AG08396 (cell line): ENCODE measurements at regions not wholly inside any gene's neighbourhood (a gene's known extent, or its start where the extent isn't known, plus 50 kb on each side); places are given as distances from the start of the nearest gene placed in this dataset.

Source experiments
- DNase-seq: peaks from one replicate; pipeline ENCODE4 v3.0.0; 2012; ENCODE audit warnings: low spot score, mixed read lengths

DNA sequence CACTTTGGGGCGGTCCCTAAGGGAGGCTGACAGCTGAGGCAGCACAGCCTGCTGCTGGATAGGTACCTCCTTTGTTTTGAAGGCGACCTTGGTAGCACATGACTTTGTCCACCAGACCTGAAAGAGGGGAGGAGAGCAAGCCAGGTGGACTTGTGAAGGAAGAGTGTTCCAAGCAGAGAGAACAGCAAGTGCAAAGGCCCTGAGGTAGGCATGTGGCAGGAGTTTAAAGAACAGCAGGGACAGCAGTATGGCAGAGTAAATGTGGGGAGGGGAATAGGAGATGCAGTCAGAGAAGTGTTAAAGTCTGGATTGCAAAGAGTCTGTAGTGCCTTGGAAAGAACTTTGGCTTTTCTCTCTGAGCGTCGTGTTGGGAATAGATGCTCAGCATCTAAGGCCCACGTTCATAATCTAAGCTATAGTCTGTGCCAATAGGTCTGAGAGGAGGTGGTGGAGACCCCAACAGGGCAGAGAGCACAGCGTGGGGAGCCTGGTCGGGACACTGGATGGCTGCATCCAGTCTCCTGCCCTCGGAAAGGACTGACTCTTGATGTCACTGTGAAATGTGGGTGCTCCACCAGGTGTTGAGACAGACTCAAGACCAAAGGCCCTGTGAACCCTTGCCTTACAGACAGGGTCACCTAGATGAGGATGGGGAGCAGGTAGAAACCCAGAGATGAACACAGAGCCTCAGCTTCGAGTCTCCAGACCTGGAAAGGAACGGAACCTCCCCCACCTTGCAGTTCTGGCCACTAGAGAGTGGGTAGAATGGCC is 242.1 kb upstream of the PWP1 start:
- no peak for DNase-seq

DNA sequence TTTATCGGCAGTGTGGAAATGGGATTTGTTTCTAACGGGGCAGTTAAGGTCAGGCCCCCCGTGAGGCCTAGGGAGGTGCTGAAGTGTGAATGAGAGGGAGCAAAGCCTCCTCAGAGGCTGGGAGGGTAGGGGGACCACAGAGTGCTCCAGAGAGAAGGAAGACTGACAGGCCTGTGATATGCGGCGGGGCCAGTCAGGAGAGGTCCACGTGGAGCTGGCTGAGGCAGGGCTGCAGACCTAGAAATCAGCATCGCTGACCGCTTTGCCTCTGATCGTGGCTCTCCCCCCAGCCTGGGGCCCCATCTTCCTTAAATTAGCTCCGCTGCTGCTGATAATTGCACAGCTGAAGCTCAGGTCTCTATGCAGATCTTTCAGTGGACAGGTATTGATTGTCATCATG is 240.8 kb upstream of the PWP1 start:
- DNase-seq: no peak

DNA sequence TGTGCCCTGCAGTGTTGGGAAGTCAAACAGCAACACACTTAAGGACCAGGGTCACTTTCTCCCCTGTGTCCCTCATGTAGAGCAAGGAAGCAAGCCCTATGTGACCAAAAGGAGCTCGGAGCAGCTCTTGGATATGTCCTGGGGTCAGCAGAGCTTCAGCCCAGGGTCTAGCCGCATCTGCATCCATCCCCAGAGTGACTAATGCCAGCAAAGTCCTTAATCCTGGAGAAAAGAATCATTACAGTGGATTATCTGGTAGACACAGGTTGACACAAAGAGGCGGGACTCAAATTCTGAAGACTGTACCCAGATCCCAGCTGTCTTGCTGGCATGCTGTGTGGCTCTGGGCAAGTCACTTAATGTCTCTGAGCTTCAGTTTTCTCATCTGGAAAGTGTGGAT is 239.1 kb upstream of the PWP1 start:
- no peak for DNase-seq

DNA sequence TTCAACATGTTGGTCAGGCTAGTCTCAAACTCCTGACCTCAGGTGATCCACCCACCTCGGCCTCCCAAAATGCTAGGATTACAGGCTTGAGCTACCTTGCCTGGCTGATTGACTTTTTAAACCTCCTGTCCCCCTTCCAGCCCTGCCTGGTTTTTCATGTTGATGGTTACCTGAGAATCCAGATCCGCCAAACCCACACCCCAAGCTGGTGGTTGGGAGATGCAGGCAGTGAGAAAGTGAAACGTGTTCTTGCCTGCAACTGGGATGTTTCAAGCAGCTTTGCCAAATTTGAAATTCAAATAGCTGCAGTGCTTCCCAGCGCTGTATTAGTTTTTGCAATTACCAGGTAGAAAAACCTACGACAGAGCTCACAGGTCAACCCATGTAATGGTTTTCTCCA is 238.3 kb upstream of the PWP1 start:
- no peak for DNase-seq

DNA sequence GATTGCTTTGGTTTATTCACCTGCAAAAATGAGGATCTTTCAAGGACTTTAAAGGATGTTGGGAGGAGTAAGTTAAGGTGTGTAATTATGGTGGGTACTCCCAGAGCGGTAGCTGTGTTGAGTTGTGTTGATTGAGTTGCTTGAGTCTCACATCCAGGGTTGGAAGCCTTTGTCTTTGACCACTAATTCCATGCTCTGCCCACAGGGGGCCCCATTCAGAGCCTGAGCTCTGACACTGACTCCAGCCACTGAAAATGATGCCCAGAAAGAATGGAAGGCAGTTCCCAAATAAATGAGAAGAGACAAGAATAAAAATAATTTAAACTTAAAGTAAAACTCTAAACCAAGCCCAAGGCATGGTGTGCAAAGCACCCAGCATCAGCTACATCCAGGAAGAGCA is 237.4 kb upstream of the PWP1 start:
- no peak for DNase-seq

DNA sequence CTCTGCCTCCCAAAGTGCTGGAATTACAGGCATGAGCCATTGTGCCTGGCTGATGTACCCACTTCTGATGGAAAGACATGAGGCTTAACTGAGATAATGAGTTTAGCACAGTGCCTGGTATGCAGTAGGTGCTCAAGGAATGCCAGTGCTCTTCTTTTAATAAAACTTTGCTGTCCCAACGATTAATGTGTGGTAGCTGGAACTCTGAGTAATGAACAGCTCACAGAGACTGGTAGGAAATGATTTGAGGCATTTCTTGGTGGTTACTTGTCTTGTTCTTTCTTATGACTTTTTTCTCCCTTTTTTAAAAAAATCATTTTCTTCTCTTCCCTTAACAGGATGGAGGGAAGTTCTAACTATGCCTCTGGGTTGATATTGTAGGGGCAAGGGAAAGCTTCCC is 235.7 kb upstream of the PWP1 start:
- peak; percentile 25 for DNase-seq

DNA sequence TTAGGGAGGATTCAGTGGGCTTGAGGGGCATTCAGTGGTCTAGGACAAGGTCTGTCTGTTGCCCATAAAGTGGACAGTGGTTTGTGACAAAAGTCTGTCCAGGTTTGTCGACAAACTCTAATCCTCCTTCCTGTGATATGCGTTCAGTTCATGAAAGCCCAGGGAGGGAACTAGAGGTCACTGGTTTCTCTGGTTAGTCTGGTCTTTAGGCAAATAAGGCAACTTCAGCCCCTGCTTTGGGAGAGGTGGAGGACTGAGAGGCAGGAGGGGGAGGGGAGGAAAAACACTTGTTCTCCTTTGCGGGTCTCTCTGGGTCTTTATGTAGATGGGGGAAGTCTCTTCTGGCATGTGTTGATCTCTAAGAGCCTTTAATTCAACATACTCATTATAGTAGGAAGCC is 235.1 kb upstream of the PWP1 start:
- DNase-seq: no peak

DNA sequence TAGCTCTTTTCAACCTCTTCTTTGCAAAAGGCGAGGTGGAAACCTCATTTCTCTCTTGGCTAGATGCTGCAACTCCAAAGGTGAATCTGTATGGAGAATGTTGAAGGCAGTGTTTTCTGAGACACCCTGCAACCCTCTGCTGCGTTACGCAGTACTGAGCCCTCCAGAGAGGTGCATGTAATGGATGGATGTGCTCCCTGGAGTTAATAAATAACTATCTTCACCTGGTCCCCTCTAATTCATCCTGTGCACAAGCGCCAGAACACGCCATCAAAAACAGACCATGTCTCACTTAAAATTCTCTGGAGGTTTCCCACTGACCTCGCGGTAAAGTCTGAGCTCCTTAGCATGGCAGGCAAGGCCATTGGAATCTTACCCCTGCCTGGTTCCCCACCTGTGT is 234.4 kb upstream of the PWP1 start:
- DNase-seq: no peak

DNA sequence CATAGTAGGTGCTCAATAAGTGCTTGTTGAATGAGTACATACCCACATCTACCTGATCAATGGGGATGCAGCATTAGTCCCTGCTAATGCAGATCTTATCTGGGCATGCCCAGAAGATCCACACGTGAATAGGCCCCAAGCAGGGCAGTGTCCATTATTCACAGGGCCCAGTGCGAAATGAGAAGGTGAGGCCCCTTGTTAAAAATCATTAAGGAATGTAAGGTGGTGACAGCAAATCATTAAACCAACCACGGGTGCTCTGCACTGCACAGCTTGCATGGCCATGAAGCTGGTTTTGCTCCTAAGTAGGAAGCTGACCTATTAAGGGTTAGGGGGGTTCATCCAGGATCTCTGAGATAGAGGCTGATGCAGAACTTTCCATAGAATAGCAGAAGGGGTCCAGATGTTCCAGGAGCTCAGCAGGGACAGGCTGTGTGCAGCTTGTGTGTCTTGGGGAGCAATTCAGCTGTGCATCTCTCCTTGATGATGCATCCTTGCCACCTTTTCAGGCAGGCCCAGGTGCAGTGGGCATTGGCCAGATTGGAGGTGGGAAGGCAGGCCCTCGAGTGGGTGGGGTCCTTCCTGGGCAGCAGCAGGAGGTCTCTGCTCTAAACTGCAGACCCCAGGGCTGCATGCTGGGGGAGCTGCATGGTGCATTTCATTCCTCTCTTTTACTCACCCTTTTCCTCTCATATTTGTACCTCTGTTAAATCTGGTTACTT is 231.3 kb upstream of the PWP1 start:
- DNase-seq: no peak

DNA sequence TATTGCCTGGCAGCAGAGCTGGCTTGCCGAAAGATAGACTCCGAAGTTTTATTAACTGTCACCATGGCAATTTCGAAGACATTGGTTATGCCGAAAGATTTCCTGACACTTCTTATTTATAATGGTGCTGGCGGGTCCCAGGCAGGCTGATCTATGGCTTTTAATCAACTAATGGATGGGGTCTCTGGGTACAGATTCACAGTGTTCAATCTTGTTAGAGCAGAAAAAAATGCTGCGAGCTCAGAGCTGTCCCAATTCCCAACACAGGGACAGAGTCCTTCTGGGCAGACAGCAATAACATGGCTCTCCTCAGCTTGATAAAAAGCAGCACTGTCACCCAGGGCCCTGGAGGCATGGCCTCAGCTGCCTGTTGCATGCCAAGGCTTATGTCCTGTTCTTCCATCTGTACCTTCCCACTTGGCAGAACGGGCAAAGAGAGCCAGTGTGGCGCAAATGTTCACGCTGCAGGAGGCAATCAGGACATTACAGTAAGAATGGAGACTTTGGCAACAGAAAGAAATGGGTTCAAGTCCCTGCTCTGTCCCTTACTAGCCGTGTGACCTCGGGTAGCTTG is 228.2 kb upstream of the PWP1 start:
- DNase-seq: no peak

DNA sequence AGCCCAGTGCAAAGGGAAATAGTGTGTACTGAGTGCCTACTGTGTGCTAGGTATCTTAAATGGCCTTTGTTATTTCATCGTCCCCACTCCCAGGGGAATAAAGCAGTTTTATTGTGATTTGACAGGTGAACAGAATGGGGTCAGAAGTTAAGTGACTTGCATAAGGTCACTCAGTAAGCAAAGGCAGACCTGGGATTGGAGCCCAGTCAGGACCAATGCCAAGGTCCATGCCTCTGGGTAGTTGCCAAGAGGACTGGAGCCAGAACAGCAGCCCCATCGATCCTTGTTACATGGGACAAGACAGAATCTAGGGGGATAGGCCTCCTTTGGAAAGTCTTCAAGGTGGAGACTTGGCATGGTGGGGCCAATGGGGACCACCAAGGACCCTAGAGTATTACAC is 227.4 kb upstream of the PWP1 start:
- no peak for DNase-seq

DNA sequence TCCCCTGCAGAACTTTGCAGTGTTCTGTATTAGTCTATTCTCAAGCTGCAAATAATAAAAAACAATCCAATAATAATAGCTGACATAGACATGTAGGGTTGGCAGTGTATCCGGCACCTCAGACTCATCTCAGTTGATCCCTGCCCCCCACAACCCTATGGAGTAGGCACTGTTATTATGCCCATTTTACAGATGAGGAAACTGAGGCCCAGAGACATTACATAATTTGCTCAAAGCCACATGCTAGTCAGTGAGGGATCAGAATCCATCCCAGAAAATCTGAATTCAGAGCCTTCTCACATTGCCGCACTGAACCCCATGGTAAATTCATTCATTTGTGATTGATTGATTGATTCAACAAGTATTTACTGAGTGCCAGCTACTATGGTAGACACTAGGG is 226.6 kb upstream of the PWP1 start:
- DNase-seq: no peak

DNA sequence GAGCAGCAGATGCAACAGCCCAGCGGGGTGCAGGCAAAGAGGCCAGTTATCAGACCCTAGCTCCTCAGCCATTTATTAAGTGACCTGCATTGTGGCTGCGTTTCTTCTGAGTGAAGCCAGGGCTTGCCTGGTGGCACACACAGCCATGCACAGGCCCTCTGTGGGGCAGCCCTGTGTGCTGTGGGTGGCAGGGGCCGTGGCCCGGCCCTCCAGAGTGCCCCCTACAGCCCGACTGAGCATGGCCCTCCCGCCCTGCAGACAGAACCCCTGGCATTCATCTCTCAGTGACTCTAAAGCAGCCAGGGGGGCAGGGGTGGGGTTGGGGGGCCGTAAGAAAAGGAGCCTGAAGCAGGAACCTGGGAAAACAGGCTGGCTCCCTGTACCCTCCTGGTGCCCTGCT is 226.0 kb upstream of the PWP1 start:
- DNase-seq: no peak

DNA sequence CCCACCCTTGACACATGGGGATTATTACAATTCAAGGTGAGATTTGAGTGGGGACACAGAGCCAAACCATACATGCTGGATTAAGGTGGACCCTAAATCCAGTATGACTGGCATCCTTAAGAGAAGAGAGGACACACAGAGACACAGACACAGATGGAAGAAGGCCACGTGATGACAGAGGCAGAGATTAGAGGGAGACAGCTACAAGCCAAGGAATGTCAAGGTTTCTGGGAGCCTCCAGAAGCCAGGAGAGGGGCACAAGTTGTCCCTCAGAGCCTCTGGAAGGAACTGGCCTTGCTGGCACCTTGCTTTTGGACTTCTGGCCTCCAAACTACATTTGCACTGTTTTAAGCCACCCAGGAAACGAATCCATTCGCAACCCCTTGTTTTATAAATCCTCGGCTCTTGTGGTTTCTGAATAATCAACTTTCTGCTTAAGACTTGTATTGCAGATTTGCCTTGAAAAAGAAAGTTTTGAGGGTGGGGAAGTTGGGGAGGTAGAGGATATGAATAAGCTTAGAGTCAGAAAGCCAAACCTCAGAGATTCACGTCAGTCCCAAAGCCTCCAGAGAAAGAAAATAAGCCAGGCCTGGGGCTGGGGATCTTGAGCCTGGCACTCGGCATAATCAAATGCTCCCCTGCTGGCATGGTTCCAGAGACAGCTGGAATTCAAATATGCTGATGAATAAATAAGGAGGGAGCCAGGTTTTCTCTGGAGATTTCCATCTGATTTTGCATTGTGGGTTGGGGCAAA is 224.2 kb upstream of the PWP1 start:
- DNase-seq: peak; percentile 72

DNA sequence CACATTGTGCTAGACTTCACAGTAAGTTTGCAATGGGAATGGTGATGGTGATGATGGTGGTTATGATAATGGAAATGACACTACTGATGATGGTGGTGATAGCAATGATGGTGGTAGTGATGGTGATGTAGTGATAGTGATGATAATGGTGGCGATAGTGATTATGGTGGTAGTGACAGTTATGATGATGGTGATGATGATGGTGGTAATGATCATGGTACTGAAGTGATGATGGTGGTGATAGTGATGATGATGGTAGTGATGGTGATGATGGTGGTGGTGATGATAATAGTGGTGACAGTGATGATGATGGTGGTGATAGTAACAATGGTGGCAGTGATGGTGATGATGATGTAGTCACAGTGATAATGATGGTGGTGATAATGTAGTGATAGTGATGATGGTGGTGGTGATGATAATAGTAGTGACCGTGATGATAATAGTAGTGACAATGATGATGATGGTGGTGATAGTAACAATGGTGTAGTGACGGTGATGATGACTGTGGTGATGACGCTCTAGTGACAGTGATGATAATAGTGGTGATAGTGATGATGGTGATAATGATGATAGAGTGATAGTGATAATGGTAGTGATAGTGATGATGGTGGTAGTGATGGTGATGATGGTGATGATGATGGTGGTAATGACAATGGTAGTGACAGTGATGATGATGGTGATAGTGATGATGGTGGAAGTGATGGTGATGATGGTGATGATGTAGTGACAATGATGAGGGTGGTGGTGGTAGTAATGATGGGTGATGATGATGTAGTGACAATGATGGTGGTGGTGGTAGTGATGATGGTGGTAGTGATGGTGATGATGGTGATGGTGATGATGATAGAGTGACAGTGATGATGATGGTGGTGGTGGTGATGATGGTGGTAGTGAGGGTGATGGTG is 222.9 kb upstream of the PWP1 start:
- DNase-seq: no peak

DNA sequence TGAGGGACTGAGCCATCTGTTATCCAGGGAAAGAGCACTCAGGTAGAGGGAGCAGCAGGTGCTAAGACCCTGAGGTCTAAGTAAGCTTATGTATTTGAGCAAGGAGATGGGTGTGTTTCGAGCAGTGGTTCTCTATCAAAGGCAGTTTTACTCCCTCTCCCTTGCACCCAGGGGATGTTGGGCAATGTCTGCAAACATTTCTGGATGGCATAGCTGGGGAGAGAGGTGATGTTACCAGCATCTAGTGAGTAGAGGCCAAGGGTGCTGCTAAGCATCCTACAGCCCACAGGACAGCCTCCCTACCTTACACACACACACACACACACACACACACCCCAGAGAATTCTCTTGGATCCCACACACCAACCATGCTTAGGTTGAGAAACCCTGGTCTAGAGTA is 221.0 kb upstream of the PWP1 start:
- no peak for DNase-seq

DNA sequence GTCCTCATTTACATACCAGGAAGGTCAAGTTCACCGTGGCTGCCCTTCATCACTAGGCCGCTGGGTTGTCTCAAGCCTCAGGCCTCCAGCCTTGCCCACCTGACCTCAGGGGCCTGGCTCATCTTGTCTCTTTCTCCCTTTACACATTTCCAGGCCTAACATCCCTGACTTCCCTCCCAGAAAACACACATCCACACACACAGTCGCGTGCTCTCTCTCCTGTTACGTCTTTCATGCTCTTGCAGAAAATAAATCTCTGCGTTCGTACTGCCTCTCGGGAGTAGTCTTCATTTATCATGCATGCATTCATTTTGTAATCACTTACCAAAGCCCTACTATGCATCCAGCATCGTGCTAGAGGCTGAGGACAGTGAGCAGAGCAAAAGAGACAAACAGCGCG is 220.0 kb upstream of the PWP1 start:
- no peak for DNase-seq

DNA sequence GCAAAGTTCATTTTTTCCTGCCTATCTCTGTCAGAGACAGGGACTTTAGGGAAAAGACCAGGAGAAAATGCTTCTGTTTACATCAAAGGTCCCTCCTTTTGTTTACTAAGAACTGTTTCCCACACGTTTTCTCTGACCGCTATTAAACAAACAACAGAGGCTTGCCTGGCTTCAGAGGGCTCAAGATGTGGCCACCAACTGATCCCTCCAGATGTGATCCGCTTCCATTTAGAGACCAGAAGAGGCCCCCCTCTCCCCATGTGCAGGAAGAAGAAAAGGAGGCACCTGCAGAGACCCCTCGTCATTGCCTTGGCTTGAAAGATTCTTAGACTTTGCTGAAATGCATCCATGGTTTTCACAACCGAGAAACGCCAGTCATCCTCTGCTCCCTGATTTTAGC is 217.9 kb upstream of the PWP1 start:
- DNase-seq: no peak

DNA sequence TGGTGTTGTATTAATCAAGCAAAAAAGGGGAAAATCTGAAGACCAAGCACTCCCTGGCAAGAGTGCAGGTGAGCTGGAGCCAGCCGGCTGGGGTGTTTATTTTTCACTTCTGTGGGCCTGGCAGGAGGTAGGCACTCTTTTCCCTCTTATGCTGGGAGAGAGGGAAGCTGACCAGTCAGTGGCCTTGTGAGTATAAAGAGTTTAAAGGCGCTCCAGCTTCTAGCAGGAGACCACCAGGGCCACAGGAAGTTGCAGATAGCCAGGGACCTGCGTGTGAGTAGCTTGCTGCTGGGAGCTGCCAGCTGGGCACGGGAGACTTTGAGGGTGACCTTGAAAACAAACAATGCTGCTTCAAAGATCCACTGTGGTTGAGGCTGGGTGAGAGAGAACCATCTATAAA is 217.4 kb upstream of the PWP1 start:
- no peak for DNase-seq

DNA sequence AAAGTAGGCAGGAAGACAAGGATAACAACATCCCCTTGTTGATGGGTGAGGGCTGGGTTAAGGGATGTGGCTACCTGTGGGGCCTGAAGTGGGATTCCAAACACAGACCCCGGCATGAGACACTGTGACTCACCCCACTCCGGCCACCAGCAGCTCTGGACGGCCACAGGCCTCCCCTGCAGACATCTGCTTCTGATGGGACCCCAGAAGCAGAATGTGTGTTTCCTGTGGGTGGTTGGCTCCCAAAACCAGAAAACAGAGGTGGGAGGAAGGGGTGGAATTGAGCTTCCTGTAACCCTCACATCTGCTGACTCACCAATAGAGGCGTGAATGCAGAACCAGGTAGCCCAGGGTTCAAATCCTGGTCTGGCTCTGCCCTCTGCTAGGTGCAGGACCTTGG is 216.6 kb upstream of the PWP1 start:
- DNase-seq: no peak

DNA sequence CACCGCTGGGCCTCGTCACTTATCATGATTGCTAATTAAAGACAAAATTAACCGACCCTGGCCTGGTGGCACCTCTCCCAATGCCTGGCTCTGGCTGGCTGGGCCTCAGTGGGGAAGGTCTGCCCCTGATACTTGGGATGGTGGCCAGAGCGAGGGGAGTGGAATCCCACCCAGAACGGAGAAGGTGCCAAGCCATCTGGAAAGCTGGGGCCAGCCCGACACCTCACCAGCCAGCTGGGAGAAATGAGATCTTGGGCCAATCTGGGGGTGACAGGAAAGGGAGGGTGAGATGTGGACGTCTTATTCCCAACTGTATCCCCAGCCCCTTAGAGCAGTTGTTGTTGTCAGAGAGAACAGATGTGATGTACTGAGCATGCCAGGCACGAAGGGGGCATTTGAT is 215.0 kb upstream of the PWP1 start:
- no peak for DNase-seq

DNA sequence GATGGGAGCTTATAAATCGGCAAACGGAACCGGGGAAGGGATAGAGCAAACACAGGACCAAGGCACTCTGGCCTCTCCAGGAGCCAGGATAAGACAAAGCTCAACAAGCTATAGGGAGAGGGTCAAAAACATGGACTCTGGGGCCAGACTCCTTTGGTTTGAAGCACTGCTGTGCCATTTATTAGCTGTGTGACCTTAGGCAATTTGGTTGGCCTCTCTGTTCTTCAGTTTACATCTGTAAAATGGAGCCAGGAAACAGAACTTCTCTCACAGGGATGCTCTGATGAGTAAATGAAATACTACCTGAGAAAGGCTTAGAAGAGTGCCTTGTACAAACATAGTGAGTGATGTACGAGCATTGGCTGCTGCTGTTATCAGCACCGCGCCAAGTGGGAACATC is 213.3 kb upstream of the PWP1 start:
- no peak for DNase-seq
